A673 (cell line): ENCODE measurements at regions not wholly inside any gene's neighbourhood (a gene's known extent, or its start where the extent isn't known, plus 50 kb on each side); places are given as distances from the start of the nearest gene placed in this dataset.

Source experiments
- BruUV-seq: library from RNA; stranded (reverse); fragments of 400-500 nt; replicated peaks from 2 replicates; lab custom pipeline; 2021; lab: Mats Ljungman, UMichigan
- CTCF ChIA-PET: fragments of 300-600 bp; sonication (Branson Sonifier 250); formaldehyde crosslinking; loops from one replicate; lab custom pipeline; 2022; ENCODE audit warnings: antibody characterized with exemption; lab: Charles Lee
- POLR2A ChIA-PET: fragments of 300-600 bp; sonication (Branson Sonifier 250); formaldehyde crosslinking; loops from one replicate; lab custom pipeline; 2022; ENCODE audit warnings: antibody characterized with exemption; ENCODE audit not compliant: low non-redundant PET; lab: Charles Lee
- DNase-seq: peaks from one replicate; pipeline ENCODE4 v3.0.0-alpha.2; 2015; ENCODE audit warnings: low spot score
- H3K27ac ChIP-seq: fragments of 200-600 bp; sonication (generic); 2 replicates; pipeline ENCODE4 v1.5.1; 2016; ENCODE audit warnings: mixed run types, low read depth, mild to moderate bottlenecking, mixed read lengths, antibody characterized with exemption, low read length; ENCODE audit not compliant: poor library complexity, severe bottlenecking
- H3K27me3 ChIP-seq: fragments of 200-600 bp; sonication (generic); replicated peaks from 2 replicates; pipeline ENCODE4 v1.6.1; 2017; ENCODE audit warnings: mixed run types, low read depth, mild to moderate bottlenecking, mixed read lengths, antibody characterized with exemption, low read length; ENCODE audit not compliant: insufficient read depth, poor library complexity
- H3K36me3 ChIP-seq: fragments of 200-600 bp; sonication (generic); 2 replicates; pipeline ENCODE4 v1.6.1; 2016; ENCODE audit warnings: mixed run types, mild to moderate bottlenecking, mixed read lengths, antibody characterized with exemption, low read length; ENCODE audit not compliant: insufficient read depth, poor library complexity, severe bottlenecking
- H3K4me1 ChIP-seq: fragments of 200-600 bp; sonication (generic); 2 replicates; pipeline ENCODE4 v1.6.1; 2017; ENCODE audit warnings: mixed run types, mild to moderate bottlenecking, mixed read lengths, antibody characterized with exemption, low read length; ENCODE audit not compliant: insufficient read depth, poor library complexity, severe bottlenecking
- H3K4me3 ChIP-seq: fragments of 200-600 bp; sonication (generic); 2 replicates; pipeline ENCODE4 v1.5.1; 2016; ENCODE audit warnings: low read depth, mixed run types, mild to moderate bottlenecking, mixed read lengths, low read length; ENCODE audit not compliant: poor library complexity, severe bottlenecking
- H3K9me3 ChIP-seq: fragments of 200-600 bp; sonication (generic); 2 replicates; pipeline ENCODE4 v1.6.1; 2016; ENCODE audit warnings: mixed run types, low read depth, mild to moderate bottlenecking, mixed read lengths, antibody characterized with exemption, low read length; ENCODE audit not compliant: poor library complexity, severe bottlenecking
- CTCF ChIP-seq: fragments of 300-800, 200-600 bp; sonication (generic); conservative IDR thresholded peaks from 2 replicates; pipeline ENCODE4 v1.5.1; 2017; ENCODE audit warnings: low read depth, mild to moderate bottlenecking, antibody characterized with exemption, low read length, moderate library complexity, mixed read lengths
- EZH2 ChIP-seq: fragments of 200-600 bp; sonication (generic); IDR thresholded peaks from 2 replicates; pipeline ENCODE4 v1.6.1; 2017; ENCODE audit warnings: borderline replicate concordance, low read depth, mild to moderate bottlenecking, mixed read lengths, antibody characterized with exemption, low read length; ENCODE audit not compliant: poor library complexity, severe bottlenecking
- intact Hi-C: fragments of 100-400 bp; cut with micrococcal nuclease; formaldehyde crosslinking; loops from one replicate; pipeline ENCODE4 v1.10.0; 2022; ENCODE audit not compliant: unreplicated experiment

- POLR2A ChIA-PET, result no interaction called here
- intact Hi-C loops, result no loop called here
- BruUV-seq, result no TSS peak
- H3K4me3 ChIP-seq, result no peak overlapping the region
- no peaks in the 10 kb centered on the region for H3K36me3 ChIP-seq
- H3K27me3 ChIP-seq, result no peaks in the 10 kb centered on the region
- H3K4me1 ChIP-seq, result no peaks in the 10 kb centered on the region
- H3K9me3 ChIP-seq, result peaks cover 5% of the 10 kb centered on the region
- no peak overlapping the region for H3K27ac ChIP-seq
- no peak for DNase-seq
- CTCF ChIA-PET, result no interaction called here
- TF ChIP-seq EZH2, result no peak
- no peak for TF ChIP-seq CTCF
Observed at GRCh38 chr1:221827307-221827642, 85.4 kb upstream of the DUSP10 start.

- CTCF ChIA-PET, result no interaction called here
- H3K27me3 ChIP-seq, result no peaks in the 10 kb centered on the region
Observed at GRCh38 chr1:221824909-221825308, 83.0 kb upstream of the DUSP10 start.

GRCh38 chr1:221824025-221824424 lies 82.1 kb upstream of the DUSP10 start:
- ChIA-PET POLR2A (no interaction called here), CTCF (no interaction called here)
- BruUV-seq, result no TSS peak
- Histone ChIP-seq H3K4me3 (no peak overlapping the region), H3K27ac (no peak overlapping the region), H3K36me3 (no peaks in the 10 kb centered on the region), H3K9me3 (peaks cover 5% of the 10 kb centered on the region), H3K4me1 (no peaks in the 10 kb centered on the region), H3K27me3 (no peaks in the 10 kb centered on the region)
- intact Hi-C loops, result no loop called here
- TF ChIP-seq EZH2 (no peak), CTCF (no peak)
- no peak for DNase-seq

More at GRCh38 chr1:221824909-221825308, 83.0 kb upstream of the DUSP10 start:
- intact Hi-C loops, result no loop called here
- H3K4me1 ChIP-seq, result no peaks in the 10 kb centered on the region
- TF ChIP-seq CTCF (no peak), EZH2 (no peak)
- H3K27ac ChIP-seq, result no peak overlapping the region
- no TSS peak for BruUV-seq
- H3K9me3 ChIP-seq, result peaks cover 5% of the 10 kb centered on the region
- no peaks in the 10 kb centered on the region for H3K36me3 ChIP-seq
- no peak for DNase-seq
- POLR2A ChIA-PET, result no interaction called here
- no peak overlapping the region for H3K4me3 ChIP-seq
